D341Med (cell line): ENCODE measurements at regions not wholly inside any gene's neighbourhood (a gene's known extent, or its start where the extent isn't known, plus 50 kb on each side); places are given as distances from the start of the nearest gene placed in this dataset.
A peak's percentile ranks its signal among the peaks of the same experiment; 100 is the strongest.
"Not testable (repeated sequence)": the region's sequence is repeated elsewhere in the genome, so short reads cannot be mapped to it uniquely, and the experiment has no call there.

ENCODE experiments used
- DNase-seq: peaks from one replicate; pipeline ENCODE4 v3.0.0; 2012; ENCODE audit warnings: low spot score

GRCh38 chr9:129545876-129546275 is 75.0 kb downstream of the C9orf50 start:
- not testable (repeated sequence) for DNase-seq

GRCh38 chr9:129544761-129545160 is 76.1 kb downstream of the C9orf50 start:
- DNase-seq: no peak

DNA sequence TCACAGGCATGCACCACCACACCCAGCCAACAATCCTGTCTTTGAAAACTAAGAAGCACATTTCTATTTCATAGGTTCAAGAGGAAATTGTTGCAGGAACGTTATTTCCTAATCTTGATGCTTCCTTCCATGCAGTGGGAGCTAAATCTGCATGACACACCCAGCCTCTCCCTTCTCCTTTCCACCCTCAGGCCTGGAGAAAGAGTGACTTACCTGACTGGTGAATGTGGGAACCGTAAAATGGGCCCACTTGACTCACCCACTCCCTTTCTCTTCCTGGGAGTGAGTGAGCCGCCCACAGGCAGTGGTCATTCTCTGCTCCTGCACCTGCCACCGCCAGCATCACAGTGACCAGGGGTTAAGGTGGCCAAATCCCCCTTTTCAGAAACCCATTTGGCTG is 78.2 kb downstream of the C9orf50 start:
- DNase-seq: no peak

- no peak for DNase-seq
Measured at GRCh38 chr9:129541270-129541669, 79.6 kb downstream of the C9orf50 start.

DNA sequence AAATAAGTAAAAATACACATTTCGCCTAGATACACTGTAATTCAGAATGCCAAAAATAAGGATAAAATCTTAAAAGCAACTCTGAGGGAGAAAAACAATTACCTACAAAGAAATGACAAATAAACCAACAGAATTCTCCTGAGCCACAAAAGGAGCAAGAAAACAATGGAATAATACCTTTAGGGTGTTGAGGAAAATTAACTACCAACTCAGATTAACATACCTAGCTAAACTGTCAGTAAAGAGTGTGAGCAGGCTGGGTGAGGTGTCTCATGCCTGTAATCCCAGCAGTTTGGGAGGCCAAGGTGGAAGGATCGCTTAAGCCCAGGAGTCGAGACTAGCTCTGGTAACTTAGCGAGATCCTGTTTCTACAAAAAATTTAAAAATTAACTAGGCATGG is 81.5 kb downstream of the C9orf50 start:
- DNase-seq: no peak

GRCh38 chr9:129531860-129532402 is 89.0 kb downstream of the C9orf50 start:
- DNase-seq: not testable (repeated sequence)

GRCh38 chr9:129527955-129528354 is 92.9 kb downstream of the C9orf50 start:
- not testable (repeated sequence) for DNase-seq

- peak; percentile 62 for DNase-seq
Measured at GRCh38 chr9:129525656-129526196, 95.2 kb downstream of the C9orf50 start.

- DNase-seq: no peak
Measured at GRCh38 chr9:129524582-129525270, 96.2 kb downstream of the C9orf50 start.

- no peak for DNase-seq
Measured at GRCh38 chr9:129523943-129524581, 96.8 kb downstream of the C9orf50 start.

- DNase-seq: no peak
Measured at GRCh38 chr9:129522351-129522750, 98.5 kb downstream of the C9orf50 start.

- DNase-seq: no peak
Measured at GRCh38 chr9:129520082-129520481, 100.8 kb downstream of the C9orf50 start.

DNA sequence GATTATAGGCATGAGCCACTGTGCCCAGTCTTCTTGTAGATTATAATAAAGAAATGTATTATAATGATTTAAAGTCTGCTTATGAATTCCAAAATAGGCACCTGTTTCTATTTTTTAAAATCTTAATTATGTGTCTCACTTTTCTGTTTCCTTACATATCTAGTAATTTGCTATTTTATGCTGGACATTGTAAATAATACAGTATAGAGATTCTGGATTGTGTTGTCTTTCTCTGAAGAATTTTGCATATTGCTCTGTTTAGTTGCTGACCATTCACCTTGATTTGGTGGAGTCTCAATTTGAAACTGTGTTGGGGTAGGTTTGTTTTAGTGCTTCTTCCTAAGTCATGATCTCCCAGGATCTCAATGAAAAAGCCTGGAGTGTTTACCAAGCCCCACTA is 102.8 kb downstream of the C9orf50 start:
- no peak for DNase-seq

- DNase-seq: no peak
Measured at GRCh38 chr9:129517006-129517405, 103.9 kb downstream of the C9orf50 start.

- no peak for DNase-seq
Measured at GRCh38 chr9:129514891-129515290, 106.0 kb downstream of the C9orf50 start.

DNA sequence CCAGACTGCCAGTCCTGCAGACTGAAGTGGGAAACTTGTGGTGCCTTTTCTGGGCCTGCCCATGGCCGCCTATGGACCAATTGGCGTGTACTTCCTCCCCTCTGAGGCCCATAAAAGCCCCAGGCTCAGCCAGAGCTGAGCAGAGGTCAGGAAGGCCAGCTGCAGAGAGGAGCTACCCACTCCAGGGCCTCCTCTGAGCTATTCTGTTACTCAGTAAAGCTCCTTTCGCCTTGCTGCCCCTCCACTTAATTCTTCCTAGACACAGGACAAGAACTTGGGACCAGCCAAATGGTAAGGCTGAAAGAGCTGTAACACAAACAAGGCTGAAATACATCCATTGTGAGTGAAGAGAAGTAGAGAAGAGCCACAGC is 106.4 kb downstream of the C9orf50 start:
- DNase-seq: no peak

GRCh38 chr9:129513856-129514496 is 106.9 kb downstream of the C9orf50 start:
- DNase-seq: no peak

DNA sequence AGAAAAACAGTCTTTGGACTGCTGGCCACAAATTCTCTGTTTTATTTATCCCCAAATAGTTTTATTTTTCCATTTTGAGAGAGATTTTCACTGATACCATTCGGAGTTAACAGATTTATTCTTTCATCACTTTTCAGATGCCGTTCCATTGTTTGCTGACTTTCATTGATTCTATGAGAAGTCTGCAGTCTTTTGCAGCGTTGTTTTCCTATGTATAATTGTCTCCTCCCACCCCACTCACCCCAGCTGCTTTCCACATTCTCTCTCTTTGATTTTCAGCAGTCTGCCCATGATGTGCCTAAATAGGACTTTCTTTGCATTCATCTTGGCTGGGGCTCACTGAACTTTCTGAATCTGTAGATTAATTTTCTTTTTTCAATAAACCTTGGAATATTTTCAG is 107.6 kb downstream of the C9orf50 start:
- no peak for DNase-seq

DNA sequence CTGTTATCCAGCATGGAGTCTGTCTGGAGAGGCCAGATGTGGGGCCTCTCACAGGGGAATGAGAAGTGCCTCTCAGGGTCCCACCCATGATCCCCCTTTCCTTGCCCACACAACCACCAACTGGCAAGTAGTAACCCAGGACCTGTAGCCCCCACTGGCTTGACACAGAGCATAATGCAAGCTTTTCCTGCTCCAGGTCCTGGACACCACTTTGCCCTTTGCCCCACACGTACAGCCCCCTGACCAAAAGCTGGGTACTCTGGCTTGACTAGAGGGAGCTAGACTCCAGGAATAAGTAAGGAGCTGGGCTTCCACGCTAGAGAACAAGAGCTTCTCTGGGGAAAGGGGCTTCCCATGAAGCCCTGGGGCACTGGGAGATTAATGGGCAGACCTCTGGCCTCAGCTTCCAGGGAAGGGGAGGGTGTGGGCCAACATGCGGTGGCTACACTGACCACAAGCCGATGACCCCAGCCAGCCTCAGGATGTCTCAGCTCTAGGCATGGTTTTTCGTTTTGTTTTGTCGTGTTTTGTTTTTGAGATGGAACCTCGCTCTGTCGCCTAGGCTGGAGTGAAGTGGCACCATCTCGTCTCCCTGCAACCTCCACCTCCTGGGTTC is 109.5 kb downstream of the C9orf50 start:
- no peak for DNase-seq

GRCh38 chr9:129509533-129509928 is 111.4 kb downstream of the C9orf50 start:
- DNase-seq: no peak

- no peak for DNase-seq
Measured at GRCh38 chr9:129507805-129508204, 113.1 kb downstream of the C9orf50 start.

- no peak for DNase-seq
Measured at GRCh38 chr9:129506892-129507291, 114.0 kb downstream of the C9orf50 start.
